ENCODE measurements at regions not wholly inside any gene's neighbourhood (a gene's known extent, or its start where the extent isn't known, plus 50 kb on each side); places are given as distances from the start of the nearest gene placed in this dataset.

- H3K27ac ChIP-seq = no peak overlapping the region
- TF ChIP-seq ZFX (IDR thresholded peaks at IDR 0.05) = no peak
- TF ChIP-seq CTCF (conservative IDR thresholded peaks at IDR 0.05) = no peak
Measured at GRCh38 chr14:97053941-97054340, 256.8 kb downstream of the VRK1 start.

DNA sequence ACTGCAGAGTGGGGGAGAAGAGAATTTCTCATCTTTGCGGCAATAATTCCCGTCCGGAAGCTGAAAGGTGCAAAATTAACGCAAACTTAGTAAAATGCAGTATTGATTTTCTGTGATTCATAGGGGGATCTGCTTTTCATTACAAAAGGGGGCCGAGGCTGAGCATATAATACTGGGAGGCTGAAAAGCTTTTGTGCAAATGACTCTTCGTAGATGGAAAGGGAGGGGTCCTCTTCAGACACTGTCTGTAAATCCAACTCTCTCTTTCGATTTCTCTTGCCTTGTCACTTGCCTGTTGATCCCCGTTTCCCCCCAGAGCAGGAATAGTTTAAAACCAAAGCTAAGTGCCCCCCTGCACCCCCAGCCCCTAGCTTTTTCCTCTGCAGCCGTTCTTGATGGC is 258.2 kb downstream of the VRK1 start:
- H3K27ac ChIP-seq = no peak overlapping the region
- no peak for TF ChIP-seq CTCF (conservative IDR thresholded peaks at IDR 0.05)
- no peak for TF ChIP-seq ZFX (IDR thresholded peaks at IDR 0.05)

DNA sequence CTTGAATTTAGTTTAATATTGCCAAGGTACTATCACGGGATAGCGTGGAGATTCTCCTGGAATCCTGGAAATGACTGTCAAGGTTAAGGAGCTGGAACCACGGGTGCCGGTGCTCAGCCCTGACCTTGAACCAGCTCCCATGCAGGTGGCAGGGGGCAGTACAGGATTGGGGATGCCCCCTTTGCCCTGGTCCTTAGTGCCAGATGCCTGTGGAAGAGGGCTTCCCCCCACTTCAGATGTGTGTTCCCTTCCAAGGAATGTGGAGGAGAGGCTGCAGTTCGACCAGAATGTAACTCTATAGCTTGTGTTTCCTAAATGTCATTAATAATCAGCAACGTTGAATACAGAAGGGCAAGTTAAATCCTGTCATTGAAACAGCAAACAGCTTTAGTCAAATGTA is 258.9 kb downstream of the VRK1 start:
- TF ChIP-seq ZFX (IDR thresholded peaks at IDR 0.05) = no peak
- TF ChIP-seq CTCF (conservative IDR thresholded peaks at IDR 0.05) = no peak
- no peak overlapping the region for H3K27ac ChIP-seq

- H3K27ac ChIP-seq = no peak overlapping the region
- TF ChIP-seq ZFX (IDR thresholded peaks at IDR 0.05) = no peak
- TF ChIP-seq CTCF (conservative IDR thresholded peaks at IDR 0.05) = no peak
Measured at GRCh38 chr14:97057238-97058073, 260.3 kb downstream of the VRK1 start.

GRCh38 chr14:97058074-97058467 is 260.9 kb downstream of the VRK1 start:
- H3K27ac ChIP-seq = no peak overlapping the region
- TF ChIP-seq ZFX (IDR thresholded peaks at IDR 0.05) = no peak
- no peak for TF ChIP-seq CTCF (conservative IDR thresholded peaks at IDR 0.05)

DNA sequence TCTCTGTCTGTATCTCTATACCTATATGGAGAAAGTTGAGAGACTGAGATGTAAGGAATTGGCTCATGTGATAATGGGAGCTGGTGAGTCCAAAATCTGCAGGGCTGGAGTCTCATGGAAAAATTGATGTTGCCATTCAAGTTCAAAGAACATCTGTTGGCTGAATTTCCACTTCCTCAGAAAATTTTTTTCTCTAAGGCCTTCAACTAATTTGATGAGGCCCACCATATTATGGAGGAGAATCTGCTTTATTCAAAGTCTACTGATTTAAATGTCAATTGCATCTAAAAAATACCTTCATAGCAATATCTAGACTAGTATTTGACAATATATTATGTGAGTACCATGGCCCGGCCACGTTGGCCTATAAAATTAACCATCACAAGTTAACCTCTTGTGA is 261.4 kb downstream of the VRK1 start:
- TF ChIP-seq CTCF (conservative IDR thresholded peaks at IDR 0.05) (no peak), ZFX (IDR thresholded peaks at IDR 0.05) (no peak)
- no peak overlapping the region for H3K27ac ChIP-seq

GRCh38 chr14:97061198-97061597 is 264.0 kb downstream of the VRK1 start:
- TF ChIP-seq ZFX (IDR thresholded peaks at IDR 0.05) (no peak), CTCF (conservative IDR thresholded peaks at IDR 0.05) (no peak)
- H3K27ac ChIP-seq = no peak overlapping the region
